Thyroid gland (tissue), 4 donors: ENCODE measurements at regions not wholly inside any gene's neighbourhood (a gene's known extent, or its start where the extent isn't known, plus 50 kb on each side); places are given as distances from the start of the nearest gene placed in this dataset.

Experiments used
- POLR2A ChIP-seq, 2 donors: fragments of 450-650 bp; IDR thresholded peaks; one replicate each; pipeline ENCODE4 v1.6.1; 2017; ENCODE audit warnings: antibody characterized with exemption in 2 of 2, mild to moderate bottlenecking in 2 of 2, moderate library complexity in 1 of 2
- TF ChIP-seq, protein P1 (sequence below), 6 experiments: fragments of 200-600 bp in 3 of 6; fragments of 450-650 bp in 3 of 6; sonication (generic) in 3 of 6; IDR thresholded peaks; one replicate each; pipeline ENCODE4 v1.5.1; 2016 to 2019; ENCODE audit warnings: antibody characterized with exemption in 6 of 6, mild to moderate bottlenecking in 2 of 6, inconsistent platforms in 1 of 6, moderate library complexity in 1 of 6

- TF ChIP-seq, protein P1, sequence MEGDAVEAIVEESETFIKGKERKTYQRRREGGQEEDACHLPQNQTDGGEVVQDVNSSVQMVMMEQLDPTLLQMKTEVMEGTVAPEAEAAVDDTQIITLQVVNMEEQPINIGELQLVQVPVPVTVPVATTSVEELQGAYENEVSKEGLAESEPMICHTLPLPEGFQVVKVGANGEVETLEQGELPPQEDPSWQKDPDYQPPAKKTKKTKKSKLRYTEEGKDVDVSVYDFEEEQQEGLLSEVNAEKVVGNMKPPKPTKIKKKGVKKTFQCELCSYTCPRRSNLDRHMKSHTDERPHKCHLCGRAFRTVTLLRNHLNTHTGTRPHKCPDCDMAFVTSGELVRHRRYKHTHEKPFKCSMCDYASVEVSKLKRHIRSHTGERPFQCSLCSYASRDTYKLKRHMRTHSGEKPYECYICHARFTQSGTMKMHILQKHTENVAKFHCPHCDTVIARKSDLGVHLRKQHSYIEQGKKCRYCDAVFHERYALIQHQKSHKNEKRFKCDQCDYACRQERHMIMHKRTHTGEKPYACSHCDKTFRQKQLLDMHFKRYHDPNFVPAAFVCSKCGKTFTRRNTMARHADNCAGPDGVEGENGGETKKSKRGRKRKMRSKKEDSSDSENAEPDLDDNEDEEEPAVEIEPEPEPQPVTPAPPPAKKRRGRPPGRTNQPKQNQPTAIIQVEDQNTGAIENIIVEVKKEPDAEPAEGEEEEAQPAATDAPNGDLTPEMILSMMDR (IDR thresholded peaks at IDR 0.05), result no peak
- TF ChIP-seq POLR2A (IDR thresholded peaks at IDR 0.05), result no peak
Measured at GRCh38 chr1:5769146-5769545, 223.1 kb downstream of the NPHP4 start.
